ENCODE measurements at regions not wholly inside any gene's neighbourhood (a gene's known extent, or its start where the extent isn't known, plus 50 kb on each side); places are given as distances from the start of the nearest gene placed in this dataset.

DNA sequence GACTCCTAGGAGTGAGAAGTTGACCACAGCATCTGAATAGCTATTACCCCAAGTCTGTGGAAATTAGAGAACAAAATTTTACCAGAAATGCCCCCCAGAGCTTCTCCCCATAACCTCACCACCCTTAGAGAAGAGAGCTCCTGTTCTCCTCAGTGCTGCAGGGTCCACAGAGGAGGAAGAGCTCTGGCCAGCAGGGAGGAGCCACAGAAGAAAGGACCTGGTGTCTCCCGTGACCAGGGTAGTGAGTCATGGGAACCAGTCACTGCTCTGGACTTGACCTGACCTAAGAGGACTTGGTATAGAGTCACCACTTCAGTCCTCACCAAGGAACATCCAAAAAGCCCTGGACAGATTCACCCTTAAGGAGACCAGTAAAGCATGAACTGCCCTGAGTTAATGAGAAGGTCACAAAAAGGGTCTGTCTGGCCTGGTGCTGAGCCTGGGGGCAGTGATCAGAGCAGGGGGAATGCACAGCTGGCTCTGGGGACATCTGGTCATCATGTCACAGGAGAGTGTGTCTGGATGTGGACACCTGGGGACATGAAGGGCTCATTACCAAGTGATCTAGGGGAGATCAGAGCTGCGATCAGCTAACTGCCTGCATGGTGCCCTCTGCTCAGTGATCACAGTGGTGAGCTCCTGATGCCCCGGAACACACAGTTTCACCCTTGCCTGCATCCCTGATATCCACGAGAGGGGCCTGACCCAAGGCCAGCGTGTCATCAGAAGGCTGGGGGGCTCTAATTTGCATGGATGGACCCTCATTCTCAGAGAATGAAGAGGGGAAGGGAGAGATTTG lies 103.3 kb upstream of the TOP3B start:
- no peaks in the 10 kb centered on the region for H3K36me3 ChIP-seq (ENCODE audit: insufficient read depth, low read length, poor library complexity, severe bottlenecking)
- H3K27me3 ChIP-seq (replicated peaks; ENCODE audit: insufficient read depth, low read depth, low read length, poor library complexity): peaks cover 55% of the 10 kb centered on the region
- DNase-seq (ENCODE audit: low spot score): no peak
- intact Hi-C loops (cut with micrococcal nuclease; ENCODE audit: unreplicated experiment): no loop called here
- no peak overlapping the region for H3K27ac ChIP-seq (ENCODE audit: low read depth, low read length, poor library complexity, severe bottlenecking)
- CTCF ChIA-PET: no interaction called here
- no peaks in the 10 kb centered on the region for H3K9me3 ChIP-seq (ENCODE audit: low read depth, low read length, poor library complexity, severe bottlenecking)
- POLR2A ChIA-PET (ENCODE audit: low non-redundant PET): no interaction called here
- no peak overlapping the region for H3K4me3 ChIP-seq (ENCODE audit: low read depth, low read length, poor library complexity, severe bottlenecking)
- TF ChIP-seq, protein P1, sequence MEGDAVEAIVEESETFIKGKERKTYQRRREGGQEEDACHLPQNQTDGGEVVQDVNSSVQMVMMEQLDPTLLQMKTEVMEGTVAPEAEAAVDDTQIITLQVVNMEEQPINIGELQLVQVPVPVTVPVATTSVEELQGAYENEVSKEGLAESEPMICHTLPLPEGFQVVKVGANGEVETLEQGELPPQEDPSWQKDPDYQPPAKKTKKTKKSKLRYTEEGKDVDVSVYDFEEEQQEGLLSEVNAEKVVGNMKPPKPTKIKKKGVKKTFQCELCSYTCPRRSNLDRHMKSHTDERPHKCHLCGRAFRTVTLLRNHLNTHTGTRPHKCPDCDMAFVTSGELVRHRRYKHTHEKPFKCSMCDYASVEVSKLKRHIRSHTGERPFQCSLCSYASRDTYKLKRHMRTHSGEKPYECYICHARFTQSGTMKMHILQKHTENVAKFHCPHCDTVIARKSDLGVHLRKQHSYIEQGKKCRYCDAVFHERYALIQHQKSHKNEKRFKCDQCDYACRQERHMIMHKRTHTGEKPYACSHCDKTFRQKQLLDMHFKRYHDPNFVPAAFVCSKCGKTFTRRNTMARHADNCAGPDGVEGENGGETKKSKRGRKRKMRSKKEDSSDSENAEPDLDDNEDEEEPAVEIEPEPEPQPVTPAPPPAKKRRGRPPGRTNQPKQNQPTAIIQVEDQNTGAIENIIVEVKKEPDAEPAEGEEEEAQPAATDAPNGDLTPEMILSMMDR (conservative IDR thresholded peaks at IDR 0.05; ENCODE audit: low read depth, low read length): no peak
- TF ChIP-seq EZH2 (IDR thresholded peaks at IDR 0.05; ENCODE audit: borderline replicate concordance, low read depth, low read length, poor library complexity, severe bottlenecking): no peak
- H3K4me1 ChIP-seq (ENCODE audit: insufficient read depth, low read length, poor library complexity, severe bottlenecking): no peaks in the 10 kb centered on the region
- no TSS peak for BruUV-seq (replicated peaks)

DNA sequence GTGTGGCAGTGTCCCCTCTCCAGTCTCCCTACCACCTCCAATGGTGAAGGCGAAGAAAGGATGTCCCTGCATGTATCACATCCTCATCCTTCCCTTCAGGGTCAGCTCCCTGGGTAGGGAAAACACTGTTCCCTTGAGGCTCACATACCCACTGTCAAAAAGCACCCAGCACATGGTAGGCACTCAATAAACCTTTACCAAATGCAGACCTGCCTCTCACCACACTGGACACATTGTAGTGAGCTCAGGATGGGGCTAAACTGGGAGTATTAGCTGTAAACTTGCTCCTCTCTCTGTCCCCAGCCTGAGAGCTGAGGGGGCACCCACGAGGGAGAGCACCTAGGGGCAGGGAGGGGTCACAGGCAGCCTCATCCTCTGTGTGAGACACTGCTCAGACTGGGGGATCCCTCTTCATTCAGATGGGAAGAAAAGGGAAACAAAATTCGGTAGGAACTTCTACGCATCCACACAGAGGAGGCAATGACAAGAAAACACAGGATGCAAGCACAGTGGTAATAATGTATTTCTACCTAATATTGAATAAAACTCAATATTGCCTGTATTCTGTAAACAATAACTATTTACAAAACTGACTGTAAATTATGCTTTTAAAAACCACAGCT lies 101.6 kb upstream of the TOP3B start:
- ChIA-PET POLR2A (ENCODE audit: low non-redundant PET) (no interaction called here), CTCF (no interaction called here)
- H3K27ac ChIP-seq (ENCODE audit: low read depth, low read length, poor library complexity, severe bottlenecking): no peak overlapping the region

DNA sequence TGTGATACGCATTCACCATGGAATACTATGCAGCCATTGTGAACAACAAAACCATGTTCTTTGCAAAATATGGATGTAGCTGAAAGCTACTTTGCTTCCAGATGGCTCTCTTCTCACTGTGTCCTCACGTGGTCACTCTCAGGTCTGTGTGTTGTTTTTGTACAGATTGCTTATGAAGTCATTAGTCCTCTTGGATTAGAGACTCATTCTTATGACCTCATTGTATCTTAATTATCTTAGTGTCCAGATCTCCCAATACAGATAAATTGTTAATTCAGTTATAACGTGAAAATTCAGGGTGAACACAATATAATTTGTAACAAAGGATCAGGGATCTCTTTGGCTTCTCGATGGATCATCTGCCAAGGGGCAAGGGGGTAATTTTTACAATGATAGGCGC lies 100.4 kb upstream of the TOP3B start:
- no peak for DNase-seq (ENCODE audit: low spot score)
- no peak overlapping the region for H3K27ac ChIP-seq (ENCODE audit: low read depth, low read length, poor library complexity, severe bottlenecking)
- BruUV-seq (replicated peaks): no TSS peak
- TF ChIP-seq, protein P1 (conservative IDR thresholded peaks at IDR 0.05; ENCODE audit: low read depth, low read length): no peak
- no peak for TF ChIP-seq EZH2 (IDR thresholded peaks at IDR 0.05; ENCODE audit: borderline replicate concordance, low read depth, low read length, poor library complexity, severe bottlenecking)
- H3K9me3 ChIP-seq (ENCODE audit: low read depth, low read length, poor library complexity, severe bottlenecking): no peaks in the 10 kb centered on the region
- H3K4me1 ChIP-seq (ENCODE audit: insufficient read depth, low read length, poor library complexity, severe bottlenecking): no peaks in the 10 kb centered on the region
- no peak overlapping the region for H3K4me3 ChIP-seq (ENCODE audit: low read depth, low read length, poor library complexity, severe bottlenecking)
- intact Hi-C loops (cut with micrococcal nuclease; ENCODE audit: unreplicated experiment): no loop called here
- CTCF ChIA-PET: no interaction called here
- POLR2A ChIA-PET (ENCODE audit: low non-redundant PET): no interaction called here
- H3K36me3 ChIP-seq (ENCODE audit: insufficient read depth, low read length, poor library complexity, severe bottlenecking): no peaks in the 10 kb centered on the region
- peaks cover 49% of the 10 kb centered on the region for H3K27me3 ChIP-seq (replicated peaks; ENCODE audit: insufficient read depth, low read depth, low read length, poor library complexity)

More for the DNA sequence above, 101.6 kb upstream of the TOP3B start:
- BruUV-seq (replicated peaks): no TSS peak
- Histone ChIP-seq H3K4me1 (ENCODE audit: insufficient read depth, low read length, poor library complexity, severe bottlenecking) (no peaks in the 10 kb centered on the region), H3K36me3 (ENCODE audit: insufficient read depth, low read length, poor library complexity, severe bottlenecking) (no peaks in the 10 kb centered on the region), H3K9me3 (ENCODE audit: low read depth, low read length, poor library complexity, severe bottlenecking) (no peaks in the 10 kb centered on the region), H3K4me3 (ENCODE audit: low read depth, low read length, poor library complexity, severe bottlenecking) (no peak overlapping the region), H3K27me3 (replicated peaks; ENCODE audit: insufficient read depth, low read depth, low read length, poor library complexity) (peaks cover 48% of the 10 kb centered on the region)
- intact Hi-C loops (cut with micrococcal nuclease; ENCODE audit: unreplicated experiment): no loop called here
- TF ChIP-seq, protein P1 (conservative IDR thresholded peaks at IDR 0.05; ENCODE audit: low read depth, low read length): no peak
- TF ChIP-seq EZH2 (IDR thresholded peaks at IDR 0.05; ENCODE audit: borderline replicate concordance, low read depth, low read length, poor library complexity, severe bottlenecking): no peak
- DNase-seq (ENCODE audit: low spot score): no peak

Data from A673 (cell line).